IPS-20b (cell line): ENCODE measurements at regions not wholly inside any gene's neighbourhood (a gene's known extent, or its start where the extent isn't known, plus 50 kb on each side); places are given as distances from the start of the nearest gene placed in this dataset.

ENCODE experiments used
- H3K27ac ChIP-seq: one replicate; pipeline ENCODE4 v1.5.1; 2013; ENCODE audit warnings: low read length
- H3K27me3 ChIP-seq: 2 replicates; pipeline ENCODE4 v1.6.1; 2013; ENCODE audit warnings: mild to moderate bottlenecking, low read length, inconsistent platforms; ENCODE audit not compliant: insufficient read depth
- H3K36me3 ChIP-seq: 2 replicates; pipeline ENCODE4 v1.6.1; 2013; ENCODE audit warnings: low read depth, mild to moderate bottlenecking, inconsistent platforms, low read length, moderate library complexity; ENCODE audit not compliant: insufficient read depth
- H3K4me1 ChIP-seq: 2 replicates; pipeline ENCODE4 v1.6.1; 2013; ENCODE audit warnings: mild to moderate bottlenecking, control low read depth, inconsistent platforms, low read length, moderate library complexity; ENCODE audit not compliant: insufficient read depth
- H3K4me3 ChIP-seq: 2 replicates; pipeline ENCODE4 v1.5.1; 2013; ENCODE audit warnings: mild to moderate bottlenecking, low read length, inconsistent platforms
- H3K9ac ChIP-seq: 2 replicates; pipeline ENCODE4 v1.6.1; 2013; ENCODE audit warnings: low read depth, mild to moderate bottlenecking, inconsistent platforms, low read length, moderate library complexity
- H3K9me3 ChIP-seq: 2 replicates; pipeline ENCODE4 v1.6.1; 2013; ENCODE audit warnings: mild to moderate bottlenecking, low read depth, low read length, inconsistent platforms; ENCODE audit not compliant: insufficient read depth

- Histone ChIP-seq H3K4me3 (no peak overlapping the region), H3K9ac (no peak overlapping the region), H3K4me1 (no peaks in the 10 kb centered on the region; the same call in 1 of the 2 replicates), H3K27me3 (no peaks in the 10 kb centered on the region), H3K27ac (no peak overlapping the region), H3K36me3 (no peaks in the 10 kb centered on the region), H3K9me3 (no peaks in the 10 kb centered on the region)
Measured at GRCh38 chr4:89411539-89412309, 104.1 kb upstream of the GPRIN3 start.

- Histone ChIP-seq H3K27ac (no peak overlapping the region), H3K36me3 (no peaks in the 10 kb centered on the region), H3K27me3 (no peaks in the 10 kb centered on the region), H3K4me3 (no peak overlapping the region), H3K9ac (no peak overlapping the region), H3K9me3 (no peaks in the 10 kb centered on the region), H3K4me1 (no peaks in the 10 kb centered on the region; the same call in 1 of the 2 replicates)
Measured at GRCh38 chr4:89410687-89411086, 103.1 kb upstream of the GPRIN3 start.

DNA sequence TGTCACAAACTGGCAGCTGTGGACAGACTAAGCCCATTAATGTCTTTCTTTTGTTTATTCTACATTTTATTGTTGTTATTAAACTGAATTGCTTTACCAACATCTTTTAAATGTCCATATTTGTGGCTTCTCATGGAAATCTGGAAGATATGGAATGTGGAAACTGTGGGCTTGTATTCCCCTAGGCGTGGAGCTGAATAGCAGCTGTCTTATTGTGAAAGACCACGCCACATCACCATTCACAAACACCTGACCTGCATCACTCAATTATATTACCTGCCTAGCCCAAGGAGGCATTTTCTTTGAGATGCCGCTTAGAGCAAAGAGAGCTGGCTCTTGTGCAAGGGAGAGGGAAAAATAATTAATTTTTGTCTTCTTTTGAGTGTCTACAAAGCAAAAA is 96.9 kb upstream of the GPRIN3 start:
- Histone ChIP-seq H3K9me3 (no peaks in the 10 kb centered on the region), H3K4me3 (no peak overlapping the region), H3K9ac (no peak overlapping the region), H3K36me3 (no peaks in the 10 kb centered on the region), H3K27me3 (no peaks in the 10 kb centered on the region), H3K4me1 (no peaks in the 10 kb centered on the region), H3K27ac (no peak overlapping the region)

- H3K36me3 ChIP-seq: no peaks in the 10 kb centered on the region
- no peak overlapping the region for H3K9ac ChIP-seq
- no peaks in the 10 kb centered on the region for H3K9me3 ChIP-seq
- H3K27me3 ChIP-seq: no peaks in the 10 kb centered on the region
- no peaks in the 10 kb centered on the region for H3K4me1 ChIP-seq
- no peak overlapping the region for H3K27ac ChIP-seq
- no peak overlapping the region for H3K4me3 ChIP-seq
Measured at GRCh38 chr4:89403826-89404225, 96.2 kb upstream of the GPRIN3 start.

- Histone ChIP-seq H3K36me3 (no peaks in the 10 kb centered on the region), H3K27me3 (no peaks in the 10 kb centered on the region), H3K9ac (no peak overlapping the region), H3K27ac (no peak overlapping the region), H3K9me3 (no peaks in the 10 kb centered on the region), H3K4me1 (no peaks in the 10 kb centered on the region), H3K4me3 (no peak overlapping the region)
Measured at GRCh38 chr4:89400287-89401035, 92.9 kb upstream of the GPRIN3 start.

- no peaks in the 10 kb centered on the region for H3K9me3 ChIP-seq
- no peak overlapping the region for H3K27ac ChIP-seq
- H3K4me1 ChIP-seq: no peaks in the 10 kb centered on the region
- H3K36me3 ChIP-seq: no peaks in the 10 kb centered on the region
- no peak overlapping the region for H3K4me3 ChIP-seq
- no peaks in the 10 kb centered on the region for H3K27me3 ChIP-seq
- no peak overlapping the region for H3K9ac ChIP-seq
Measured at GRCh38 chr4:89398644-89399043, 91.0 kb upstream of the GPRIN3 start.

DNA sequence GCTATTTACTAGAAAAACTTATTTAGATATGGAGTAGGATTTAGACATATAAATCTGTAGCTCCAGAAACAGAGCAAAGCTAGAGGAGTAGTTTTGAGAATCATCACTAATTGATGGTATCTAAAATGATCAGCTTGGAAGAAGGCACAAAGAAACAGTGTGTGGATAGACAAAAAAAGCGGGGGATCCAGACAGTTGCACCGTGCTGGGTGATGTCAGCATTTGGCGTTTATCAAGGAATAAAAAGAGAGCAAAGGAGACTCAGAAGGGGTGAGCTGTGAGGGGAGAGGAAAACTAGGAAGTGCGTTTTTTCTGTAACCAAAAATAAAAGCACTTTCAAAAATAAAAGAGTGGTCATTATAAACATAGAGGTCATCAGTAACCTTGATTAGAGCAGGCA is 90.5 kb upstream of the GPRIN3 start:
- H3K9me3 ChIP-seq: no peaks in the 10 kb centered on the region
- H3K4me1 ChIP-seq: no peaks in the 10 kb centered on the region
- H3K27ac ChIP-seq: no peak overlapping the region
- H3K36me3 ChIP-seq: no peaks in the 10 kb centered on the region
- H3K9ac ChIP-seq: no peak overlapping the region
- H3K27me3 ChIP-seq: no peaks in the 10 kb centered on the region
- H3K4me3 ChIP-seq: no peak overlapping the region

- Histone ChIP-seq H3K27me3 (no peaks in the 10 kb centered on the region), H3K27ac (no peak overlapping the region), H3K4me1 (no peaks in the 10 kb centered on the region), H3K9me3 (no peaks in the 10 kb centered on the region), H3K4me3 (no peak overlapping the region), H3K9ac (no peak overlapping the region), H3K36me3 (no peaks in the 10 kb centered on the region)
Measured at GRCh38 chr4:89397441-89397840, 89.8 kb upstream of the GPRIN3 start.

DNA sequence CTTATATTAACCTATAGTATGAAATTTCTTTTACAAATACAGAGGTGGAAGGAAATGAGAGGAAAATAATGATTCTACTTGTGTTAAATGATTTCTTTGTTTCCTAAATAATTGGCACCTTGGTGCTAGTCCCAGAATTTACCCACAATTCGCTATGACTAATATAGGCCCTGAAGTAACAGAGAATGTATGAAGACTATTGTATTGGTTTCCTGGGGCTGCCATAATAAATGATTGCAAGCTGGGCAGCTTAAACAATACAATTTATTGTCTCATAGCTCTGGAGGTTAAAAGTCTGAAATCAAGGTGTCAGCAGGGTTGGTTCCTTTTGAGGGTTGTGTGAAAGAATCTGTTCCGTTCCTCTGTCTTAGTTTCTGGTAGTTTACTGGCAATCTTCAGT is 74.8 kb upstream of the GPRIN3 start:
- no peak overlapping the region for H3K27ac ChIP-seq
- H3K36me3 ChIP-seq: no peaks in the 10 kb centered on the region
- no peak overlapping the region for H3K9ac ChIP-seq
- no peaks in the 10 kb centered on the region for H3K27me3 ChIP-seq
- no peak overlapping the region for H3K4me3 ChIP-seq
- no peaks in the 10 kb centered on the region for H3K9me3 ChIP-seq
- no peaks in the 10 kb centered on the region for H3K4me1 ChIP-seq

DNA sequence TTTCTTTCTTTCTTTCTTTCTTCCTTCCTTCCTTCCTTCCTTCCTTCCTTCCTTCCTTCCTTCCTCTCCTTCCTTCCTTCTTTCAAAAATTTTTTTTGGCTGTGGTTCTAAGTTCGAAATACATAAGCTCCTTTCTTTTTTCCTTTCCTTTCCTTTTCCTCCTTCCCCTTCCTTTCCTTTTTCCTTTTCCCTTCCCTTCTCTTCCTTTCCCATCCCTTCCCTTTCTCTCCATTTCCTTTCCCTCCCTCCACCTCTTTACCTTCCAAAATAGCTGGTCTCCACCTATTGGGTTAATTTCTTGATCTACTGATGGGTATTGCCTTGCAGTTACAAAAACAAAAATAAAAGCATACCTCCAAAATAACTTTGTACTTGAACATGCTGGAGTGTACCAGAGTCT is 73.4 kb upstream of the GPRIN3 start:
- Histone ChIP-seq H3K4me3 (no peak overlapping the region), H3K27ac (no peak overlapping the region), H3K9me3 (no peaks in the 10 kb centered on the region), H3K4me1 (no peaks in the 10 kb centered on the region), H3K9ac (no peak overlapping the region), H3K36me3 (no peaks in the 10 kb centered on the region), H3K27me3 (no peaks in the 10 kb centered on the region)

DNA sequence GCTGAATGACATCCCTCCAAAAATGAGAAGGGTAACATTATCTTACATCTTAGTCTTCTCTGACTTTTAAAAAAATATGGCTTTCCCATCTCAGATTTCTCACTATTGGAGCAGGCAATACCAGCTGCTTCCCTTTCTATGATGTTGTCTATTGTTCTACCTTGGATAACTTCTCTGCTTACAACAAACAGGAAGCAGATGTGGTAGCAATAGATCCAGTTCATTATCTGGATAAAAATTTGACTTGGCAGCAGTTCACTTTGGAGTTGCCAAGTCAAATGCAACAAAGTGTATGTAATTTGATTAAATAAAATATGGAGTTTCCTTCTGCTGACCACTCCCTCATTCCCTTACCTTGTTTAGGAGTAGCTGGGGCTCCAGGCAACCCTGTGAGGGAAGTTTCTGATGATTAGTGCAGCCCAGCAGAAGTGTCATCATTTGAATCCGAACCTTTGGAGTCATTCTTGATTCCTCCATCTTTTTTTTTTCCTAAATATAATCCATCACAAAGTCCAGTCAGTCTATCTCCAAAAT is 72.0 kb upstream of the GPRIN3 start:
- Histone ChIP-seq H3K27me3 (no peaks in the 10 kb centered on the region), H3K4me1 (no peaks in the 10 kb centered on the region), H3K9me3 (no peaks in the 10 kb centered on the region), H3K4me3 (no peak overlapping the region), H3K27ac (no peak overlapping the region), H3K36me3 (no peaks in the 10 kb centered on the region), H3K9ac (no peak overlapping the region)

DNA sequence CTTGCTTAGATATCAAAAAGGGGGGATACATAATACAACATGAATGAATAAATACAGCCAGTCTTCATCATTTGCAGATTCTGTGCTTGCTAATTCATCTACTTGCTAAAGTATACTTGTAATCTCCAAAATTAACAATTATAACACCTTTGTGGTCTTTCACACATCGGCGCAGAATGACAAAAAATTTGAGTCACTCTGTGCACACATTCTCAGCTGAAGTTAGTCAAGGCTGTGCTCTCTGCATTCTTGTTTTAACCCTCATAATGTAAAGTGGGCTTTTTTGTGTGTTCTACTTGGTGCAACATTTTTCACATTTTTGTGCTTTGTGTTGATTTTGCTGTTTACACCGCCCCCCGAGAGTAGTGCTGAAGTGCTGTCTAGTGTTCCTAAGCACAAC is 65.8 kb upstream of the GPRIN3 start:
- Histone ChIP-seq H3K4me3 (no peak overlapping the region), H3K4me1 (peaks cover 4% of the 10 kb centered on the region; the same call in 1 of the 2 replicates), H3K9ac (no peak overlapping the region), H3K9me3 (no peaks in the 10 kb centered on the region), H3K27me3 (no peaks in the 10 kb centered on the region), H3K36me3 (no peaks in the 10 kb centered on the region), H3K27ac (no peak overlapping the region)
